22Rv1 (cell line): ENCODE measurements at regions not wholly inside any gene's neighbourhood (a gene's known extent, or its start where the extent isn't known, plus 50 kb on each side); places are given as distances from the start of the nearest gene placed in this dataset.

Experiments used
- H3K27ac ChIP-seq: fragments of 450-650 bp; 2 replicates; pipeline ENCODE4 v1.5.1; 2017
- ZFX ChIP-seq: fragments of 450-650 bp; IDR thresholded peaks from 2 replicates; pipeline ENCODE4 v1.6.1; 2017; ENCODE audit warnings: antibody characterized with exemption, borderline replicate concordance
- TF ChIP-seq, protein P1 (sequence below): fragments of 450-650 bp; IDR thresholded peaks from 2 replicates; pipeline ENCODE4 v1.5.1; 2017; ENCODE audit warnings: mild to moderate bottlenecking

DNA sequence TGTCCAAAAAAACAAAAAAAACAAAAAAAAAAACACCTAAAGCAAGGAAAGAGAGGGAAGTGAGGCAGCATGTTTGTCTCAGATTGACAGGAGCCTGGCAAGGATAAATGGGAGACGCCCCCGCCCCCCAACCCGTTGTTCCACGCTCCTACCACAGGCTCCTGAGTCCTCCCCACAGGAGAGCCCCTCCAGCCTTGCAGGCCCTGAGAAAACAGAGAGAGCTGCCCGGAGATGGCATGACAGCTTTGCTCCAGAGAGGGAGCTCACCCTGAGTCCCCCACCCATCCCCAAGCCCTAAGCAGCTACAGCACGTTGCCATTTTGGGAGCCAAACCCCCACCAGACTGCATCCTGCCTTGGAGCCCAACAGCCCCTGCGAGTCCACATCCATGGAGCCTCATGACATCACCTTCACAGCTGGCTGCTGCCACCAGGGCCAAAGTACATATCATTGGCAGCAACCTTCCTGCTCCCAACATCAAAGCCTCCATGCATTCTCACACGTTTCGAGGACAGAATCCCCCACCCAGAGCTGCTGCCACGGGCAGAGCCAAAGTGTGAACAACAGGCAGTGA, 1283.3 kb downstream of the TYW1 start:
- no peak for TF ChIP-seq ZFX
- TF ChIP-seq, protein P1, sequence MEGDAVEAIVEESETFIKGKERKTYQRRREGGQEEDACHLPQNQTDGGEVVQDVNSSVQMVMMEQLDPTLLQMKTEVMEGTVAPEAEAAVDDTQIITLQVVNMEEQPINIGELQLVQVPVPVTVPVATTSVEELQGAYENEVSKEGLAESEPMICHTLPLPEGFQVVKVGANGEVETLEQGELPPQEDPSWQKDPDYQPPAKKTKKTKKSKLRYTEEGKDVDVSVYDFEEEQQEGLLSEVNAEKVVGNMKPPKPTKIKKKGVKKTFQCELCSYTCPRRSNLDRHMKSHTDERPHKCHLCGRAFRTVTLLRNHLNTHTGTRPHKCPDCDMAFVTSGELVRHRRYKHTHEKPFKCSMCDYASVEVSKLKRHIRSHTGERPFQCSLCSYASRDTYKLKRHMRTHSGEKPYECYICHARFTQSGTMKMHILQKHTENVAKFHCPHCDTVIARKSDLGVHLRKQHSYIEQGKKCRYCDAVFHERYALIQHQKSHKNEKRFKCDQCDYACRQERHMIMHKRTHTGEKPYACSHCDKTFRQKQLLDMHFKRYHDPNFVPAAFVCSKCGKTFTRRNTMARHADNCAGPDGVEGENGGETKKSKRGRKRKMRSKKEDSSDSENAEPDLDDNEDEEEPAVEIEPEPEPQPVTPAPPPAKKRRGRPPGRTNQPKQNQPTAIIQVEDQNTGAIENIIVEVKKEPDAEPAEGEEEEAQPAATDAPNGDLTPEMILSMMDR = no peak

DNA sequence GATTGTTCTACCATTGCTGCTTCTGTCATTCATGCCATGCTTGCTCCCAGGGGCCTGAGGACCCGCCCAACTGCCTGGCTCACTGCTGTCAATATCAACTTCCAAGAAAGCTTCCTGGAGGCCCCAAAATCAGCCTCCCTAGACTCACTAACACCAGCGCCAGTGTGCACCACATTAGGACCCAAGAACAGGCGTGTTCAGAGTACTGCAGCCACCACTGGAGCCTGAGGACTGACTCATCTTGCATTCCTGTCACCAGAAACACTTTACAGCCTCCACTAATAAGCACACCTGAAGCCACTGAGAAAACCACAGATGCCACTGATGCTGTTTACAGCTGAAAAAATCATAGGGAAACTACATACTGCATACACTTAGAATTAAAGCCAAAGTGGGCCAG, 1284.3 kb downstream of the TYW1 start:
- TF ChIP-seq ZFX = no peak
- TF ChIP-seq, protein P1 = no peak
- no peak overlapping the region for H3K27ac ChIP-seq

More for the DNA sequence above, 1283.3 kb downstream of the TYW1 start:
- no peak overlapping the region for H3K27ac ChIP-seq

DNA sequence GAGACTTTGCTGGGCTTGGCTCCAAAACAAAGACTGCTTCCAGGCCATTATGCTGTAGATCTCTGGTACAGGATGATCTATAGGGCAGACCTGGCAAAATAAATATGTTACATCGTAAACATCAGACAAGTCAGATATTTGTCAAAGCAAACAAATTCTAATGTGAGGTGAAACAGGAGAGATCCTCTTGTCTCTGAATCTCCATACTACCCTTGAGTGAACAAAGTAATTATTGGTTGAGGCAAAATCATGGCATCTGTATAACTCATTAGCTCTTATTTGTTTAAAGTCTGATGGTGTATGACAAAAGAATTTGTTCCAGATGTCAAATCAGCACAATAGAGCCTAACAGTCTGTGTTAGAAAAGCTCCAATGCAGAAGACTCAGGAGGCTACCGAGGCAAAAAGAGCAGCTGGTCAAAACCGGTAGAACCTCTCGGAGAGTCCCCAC, 1291.5 kb downstream of the TYW1 start:
- TF ChIP-seq ZFX = no peak
- TF ChIP-seq, protein P1 = no peak
- no peak overlapping the region for H3K27ac ChIP-seq

DNA sequence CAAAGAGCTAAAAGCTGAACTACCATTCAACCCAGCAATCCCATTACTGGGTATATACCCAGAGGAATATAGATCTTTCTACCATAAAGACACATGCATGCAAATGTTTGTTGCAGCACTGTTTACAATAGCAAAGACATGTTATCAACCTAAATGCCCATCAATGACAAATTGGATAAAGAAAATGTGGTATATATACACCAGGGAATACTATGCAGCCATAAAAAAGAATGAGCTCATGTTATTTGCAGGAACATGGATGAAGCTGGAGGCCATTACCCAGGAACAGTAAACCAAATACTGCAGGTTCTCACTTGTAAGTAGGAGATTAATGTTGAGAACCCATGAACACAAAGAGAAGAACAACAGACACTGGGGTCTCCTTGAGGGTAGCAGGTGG, 1295.1 kb downstream of the TYW1 start:
- H3K27ac ChIP-seq = no peak overlapping the region
- TF ChIP-seq, protein P1 = no peak
- no peak for TF ChIP-seq ZFX

DNA sequence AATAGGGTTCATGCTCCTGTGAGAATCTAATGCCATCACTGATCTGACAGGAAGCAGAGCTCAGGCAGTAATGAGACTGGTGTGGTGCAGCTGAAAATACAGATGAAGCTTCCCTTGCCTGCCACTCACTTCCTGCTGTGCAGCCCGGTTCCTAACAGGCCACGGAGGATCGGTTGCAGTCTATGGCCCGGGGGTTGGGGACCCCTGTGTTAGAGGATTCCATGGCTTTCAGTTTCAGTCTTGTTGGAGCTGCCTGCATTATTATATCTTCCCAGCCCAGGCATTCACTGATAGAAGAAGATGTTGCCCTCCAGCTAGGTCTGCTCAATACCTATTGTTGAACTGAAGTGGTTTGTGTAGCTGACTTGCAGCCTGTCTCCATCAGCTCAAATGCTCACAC, 1298.8 kb downstream of the TYW1 start:
- TF ChIP-seq, protein P1 = no peak
- TF ChIP-seq ZFX = no peak
- no peak overlapping the region for H3K27ac ChIP-seq

DNA sequence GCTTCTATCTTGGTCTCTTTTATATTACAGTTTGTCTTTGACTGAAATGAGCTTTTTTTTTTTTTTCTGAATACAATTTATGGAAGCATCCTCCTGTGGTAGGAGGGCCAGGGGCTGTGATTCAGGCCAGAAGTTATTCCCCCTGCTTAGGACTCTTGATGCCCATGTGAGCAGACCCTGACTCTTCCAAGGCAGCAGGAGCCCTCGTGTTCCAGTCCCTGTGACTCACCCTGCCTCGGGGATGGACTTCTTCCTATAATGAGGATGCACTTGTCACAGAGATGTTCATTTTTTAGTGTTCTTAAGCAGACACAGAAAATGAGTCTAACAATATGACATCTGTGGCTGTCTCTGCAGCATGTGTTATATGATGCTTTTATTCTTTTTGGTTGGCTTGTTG, 1293.7 kb upstream of the AUTS2 start:
- TF ChIP-seq ZFX = no peak
- TF ChIP-seq, protein P1 = no peak
- H3K27ac ChIP-seq = no peak overlapping the region

DNA sequence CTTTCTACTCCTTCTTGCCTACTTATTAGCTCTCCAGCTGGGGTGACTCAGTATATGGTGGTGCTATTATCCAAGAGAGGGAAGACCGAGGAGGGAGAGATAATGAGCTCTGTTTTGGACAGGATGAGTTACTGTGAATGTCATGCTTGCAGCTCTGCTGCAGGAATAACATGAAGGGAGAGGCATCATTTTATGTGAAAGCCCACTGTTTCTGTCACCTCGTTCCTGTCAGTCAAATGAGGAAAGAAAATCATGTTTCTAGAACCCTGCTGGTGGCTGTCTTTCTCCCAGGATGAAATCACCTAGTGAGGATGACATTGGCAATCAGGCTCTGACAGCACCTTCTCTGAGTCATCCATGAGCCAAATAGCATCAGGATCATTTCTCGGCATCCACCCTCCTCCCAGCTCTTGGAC, 1291.6 kb upstream of the AUTS2 start:
- no peak overlapping the region for H3K27ac ChIP-seq
- TF ChIP-seq, protein P1 = no peak
- TF ChIP-seq ZFX = no peak
